ENCODE measurements at regions not wholly inside any gene's neighbourhood (a gene's known extent, or its start where the extent isn't known, plus 50 kb on each side); places are given as distances from the start of the nearest gene placed in this dataset.
"Not testable (repeated sequence)": the region's sequence is repeated elsewhere in the genome, so short reads cannot be mapped to it uniquely, and the experiment has no call there.

- peak; percentile 51 for DNase-seq (ENCODE audit: low spot score)
Measured at GRCh38 chr2:173545364-173545763, 190.7 kb downstream of the CDCA7 start.

GRCh38 chr2:173547499-173547898 lies 192.8 kb downstream of the CDCA7 start:
- DNase-seq (ENCODE audit: low spot score) = no peak

- no peak for DNase-seq (ENCODE audit: low spot score)
Measured at GRCh38 chr2:173550143-173550542, 195.5 kb downstream of the CDCA7 start.

- DNase-seq (ENCODE audit: low spot score) = no peak
Measured at GRCh38 chr2:173552531-173552930, 197.9 kb downstream of the CDCA7 start.

- DNase-seq (ENCODE audit: low spot score) = peak; percentile 30
Measured at GRCh38 chr2:173553593-173553992, 198.9 kb downstream of the CDCA7 start.

GRCh38 chr2:173555833-173556232 lies 201.2 kb downstream of the CDCA7 start:
- DNase-seq (ENCODE audit: low spot score) = peak; percentile 32

GRCh38 chr2:173556816-173557215 lies 202.1 kb downstream of the CDCA7 start:
- DNase-seq (ENCODE audit: low spot score) = no peak

GRCh38 chr2:173557497-173557896 lies 202.8 kb downstream of the CDCA7 start:
- no peak for DNase-seq (ENCODE audit: low spot score)

GRCh38 chr2:173567493-173567892 lies 212.8 kb downstream of the CDCA7 start:
- DNase-seq (ENCODE audit: low spot score) = no peak

GRCh38 chr2:173568054-173568453 lies 213.4 kb downstream of the CDCA7 start:
- DNase-seq (ENCODE audit: low spot score) = peak; percentile 59

GRCh38 chr2:173571021-173571821 lies 216.5 kb downstream of the CDCA7 start:
- DNase-seq (ENCODE audit: low spot score) = peak; percentile 83

- peak; percentile 79 for DNase-seq (ENCODE audit: low spot score)
Measured at GRCh38 chr2:173571887-173572680, 217.4 kb downstream of the CDCA7 start.

- DNase-seq (ENCODE audit: low spot score) = no peak
Measured at GRCh38 chr2:173572848-173573247, 218.2 kb downstream of the CDCA7 start.

GRCh38 chr2:173573782-173574181 lies 219.1 kb downstream of the CDCA7 start:
- DNase-seq (ENCODE audit: low spot score) = not testable (repeated sequence)

GRCh38 chr2:173574324-173575112 lies 219.8 kb downstream of the CDCA7 start:
- no peak for DNase-seq (ENCODE audit: low spot score)

GRCh38 chr2:173578404-173579107 lies 223.9 kb downstream of the CDCA7 start:
- no peak for DNase-seq (ENCODE audit: low spot score)

GRCh38 chr2:173580351-173580750 lies 225.7 kb downstream of the CDCA7 start:
- DNase-seq (ENCODE audit: low spot score) = no peak

- no peak for DNase-seq (ENCODE audit: low spot score)
Measured at GRCh38 chr2:173580956-173581355, 226.3 kb downstream of the CDCA7 start.

- no peak for DNase-seq (ENCODE audit: low spot score)
Measured at GRCh38 chr2:173583196-173583595, 228.5 kb downstream of the CDCA7 start.

- DNase-seq (ENCODE audit: low spot score) = no peak
Measured at GRCh38 chr2:173584000-173584399, 229.3 kb downstream of the CDCA7 start.
